Hepatocyte (in vitro differentiated cells): ENCODE measurements at regions not wholly inside any gene's neighbourhood (a gene's known extent, or its start where the extent isn't known, plus 50 kb on each side); places are given as distances from the start of the nearest gene placed in this dataset.
"Not testable (repeated sequence)": the region's sequence is repeated elsewhere in the genome, so short reads cannot be mapped to it uniquely, and the experiment has no call there.

Source experiments
- DNase-seq: peaks from one replicate; pipeline ENCODE4 v3.0.0-alpha.2; 2016; ENCODE audit warnings: low spot score
- H2AFZ ChIP-seq: fragments of 200-600 bp; sonication (generic); 2 replicates; pipeline ENCODE4 v1.6.0; 2016; ENCODE audit warnings: antibody characterized with exemption, mild to moderate bottlenecking
- H3K27ac ChIP-seq: fragments of 200-600 bp; sonication (generic); 2 replicates; pipeline ENCODE4 v1.5.1; 2016; ENCODE audit warnings: mild to moderate bottlenecking
- H3K27me3 ChIP-seq: fragments of 200-600 bp; sonication (generic); 2 replicates; pipeline ENCODE4 v1.6.1; 2016
- H3K36me3 ChIP-seq: fragments of 200-600 bp; sonication (generic); replicated peaks from 2 replicates; pipeline ENCODE4 v1.5.1; 2016; ENCODE audit warnings: low read depth; ENCODE audit not compliant: insufficient read depth
- H3K4me1 ChIP-seq: fragments of 200-600 bp; sonication (generic); 2 replicates; pipeline ENCODE4 v1.5.1; 2016; ENCODE audit warnings: mild to moderate bottlenecking, moderate library complexity; ENCODE audit not compliant: insufficient read depth
- H3K4me2 ChIP-seq: fragments of 200-600 bp; sonication (generic); 2 replicates; pipeline ENCODE4 v1.6.0; 2016
- H3K4me3 ChIP-seq: fragments of 200-600 bp; sonication (generic); 2 replicates; pipeline ENCODE4 v1.5.1; 2016; ENCODE audit warnings: mild to moderate bottlenecking
- H3K79me2 ChIP-seq: fragments of 200-600 bp; sonication (generic); 2 replicates; pipeline ENCODE4 v1.6.0; 2017; ENCODE audit warnings: mild to moderate bottlenecking
- H3K9me2 ChIP-seq: fragments of 200-600 bp; sonication (generic); replicated peaks from 2 replicates; pipeline ENCODE4 v1.6.0; 2017; ENCODE audit warnings: mild to moderate bottlenecking; ENCODE audit not compliant: insufficient read depth
- H3K9me3 ChIP-seq: fragments of 200-600 bp; sonication (generic); 2 replicates; pipeline ENCODE4 v1.5.1; 2016; ENCODE audit warnings: low read depth, mild to moderate bottlenecking
- H4K20me1 ChIP-seq: fragments of 200-600 bp; sonication (generic); 2 replicates; pipeline ENCODE4 v1.6.0; 2016; ENCODE audit warnings: mild to moderate bottlenecking; ENCODE audit not compliant: insufficient read depth, poor library complexity, severe bottlenecking
- CTCF ChIP-seq: fragments of 200-600 bp; sonication (generic); IDR thresholded peaks from 2 replicates; pipeline ENCODE4 v1.5.1; 2016; ENCODE audit warnings: antibody characterized with exemption, mild to moderate bottlenecking; ENCODE audit not compliant: poor library complexity
- EZH2 ChIP-seq: fragments of 200-600 bp; sonication (generic); IDR thresholded peaks from 2 replicates; pipeline ENCODE4 v1.6.1; 2016; ENCODE audit warnings: antibody characterized with exemption, mild to moderate bottlenecking, borderline replicate concordance
- EZH2phosphoT487 ChIP-seq: fragments of 200-600 bp; sonication (generic); IDR thresholded peaks from one replicate; pipeline ENCODE4 v1.6.1; 2018; ENCODE audit warnings: antibody characterized with exemption, mild to moderate bottlenecking, low read depth, moderate library complexity; ENCODE audit not compliant: unreplicated experiment, severe bottlenecking
- WGBS: methylation state at CpG from one replicate; pipeline ENCODE4 v1.1.6; 2016; ENCODE audit warnings: low lambda C conversion rate; ENCODE audit errors: missing lambda C conversion rate; 5-methylcytosine and 5-hydroxymethylcytosine counted together

- peak; percentile 13 for DNase-seq
- no peaks in the 10 kb centered on the region for H3K9me3 ChIP-seq
- WGBS = 86% methylated on average over 1 of the region's 1 CpG
These were observed 1180.2 kb downstream of the FAM133A start for GRCh38 chrX:94854251-94854650.

GRCh38 chrX:94862470-94862869 lies 1188.5 kb downstream of the FAM133A start:
- not testable (repeated sequence) for H4K20me1 ChIP-seq, H3K4me1 ChIP-seq, H3K27ac ChIP-seq, H3K4me2 ChIP-seq, H3K79me2 ChIP-seq, H3K27me3 ChIP-seq, H3K36me3 ChIP-seq, H3K9me3 ChIP-seq, H3K9me2 ChIP-seq, H2AFZ ChIP-seq, H3K4me3 ChIP-seq, DNase-seq
- WGBS = 92% methylated on average over 19 of the region's 19 CpGs

More at GRCh38 chrX:94854251-94854650, 1180.2 kb downstream of the FAM133A start:
- no peaks in the 10 kb centered on the region for H3K79me2 ChIP-seq
- H3K4me2 ChIP-seq = no peak overlapping the region
- TF ChIP-seq EZH2 (no peak), EZH2phosphoT487 (no peak), CTCF (no peak)
- H3K27me3 ChIP-seq = no peaks in the 10 kb centered on the region
- no peak overlapping the region for H3K4me3 ChIP-seq
- no peak overlapping the region for H3K27ac ChIP-seq
- H3K9me2 ChIP-seq = no peaks in the 10 kb centered on the region
- no peaks in the 10 kb centered on the region for H3K4me1 ChIP-seq
- no peaks in the 10 kb centered on the region for H3K36me3 ChIP-seq
- no peak overlapping the region for H2AFZ ChIP-seq
- no peaks in the 10 kb centered on the region for H4K20me1 ChIP-seq

GRCh38 chrX:94871640-94872039 lies 1197.6 kb downstream of the FAM133A start:
- Histone ChIP-seq H3K9me3 (no peaks in the 10 kb centered on the region), H4K20me1 (no peaks in the 10 kb centered on the region), H3K36me3 (no peaks in the 10 kb centered on the region), H3K9me2 (no peaks in the 10 kb centered on the region), H3K27me3 (no peaks in the 10 kb centered on the region), H3K79me2 (no peaks in the 10 kb centered on the region), H2AFZ (no peak overlapping the region), H3K27ac (no peak overlapping the region), H3K4me2 (no peak overlapping the region), H3K4me1 (no peaks in the 10 kb centered on the region), H3K4me3 (no peak overlapping the region)
- WGBS = 94% methylated on average over 9 of the region's 9 CpGs
- no peak for DNase-seq
- TF ChIP-seq EZH2 (no peak), EZH2phosphoT487 (no peak), CTCF (no peak)

GRCh38 chrX:94901849-94902248 lies 1227.8 kb downstream of the FAM133A start:
- H3K9me2 ChIP-seq = no peaks in the 10 kb centered on the region
- no peak overlapping the region for H3K27ac ChIP-seq
- H3K4me1 ChIP-seq = no peaks in the 10 kb centered on the region
- WGBS = 78% methylated on average over 4 of the region's 4 CpGs
- no peaks in the 10 kb centered on the region for H3K36me3 ChIP-seq
- H3K4me3 ChIP-seq = no peak overlapping the region
- no peaks in the 10 kb centered on the region for H3K9me3 ChIP-seq
- no peaks in the 10 kb centered on the region for H4K20me1 ChIP-seq
- H3K4me2 ChIP-seq = no peak overlapping the region
- no peaks in the 10 kb centered on the region for H3K27me3 ChIP-seq
- DNase-seq = no peak
- TF ChIP-seq CTCF (no peak), EZH2phosphoT487 (no peak), EZH2 (no peak)
- H3K79me2 ChIP-seq = no peaks in the 10 kb centered on the region
- no peak overlapping the region for H2AFZ ChIP-seq
